H54 (cell line): ENCODE measurements at regions not wholly inside any gene's neighbourhood (a gene's known extent, or its start where the extent isn't known, plus 50 kb on each side); places are given as distances from the start of the nearest gene placed in this dataset.
A peak's percentile ranks its signal among the peaks of the same experiment; 100 is the strongest.
"Not testable (repeated sequence)": the region's sequence is repeated elsewhere in the genome, so short reads cannot be mapped to it uniquely, and the experiment has no call there.

ENCODE experiments used
- DNase-seq: peaks from one replicate; pipeline ENCODE4 v3.0.0; 2011; ENCODE audit warnings: low spot score, mixed read lengths; ENCODE audit not compliant: insufficient read length
- FAIRE-seq: peaks from 3 replicates; lab custom pipeline; 2011; peaks lifted over from hg19 to GRCh38; lab: Jason Lieb, UNC
- POLR2A ChIP-seq: IDR thresholded peaks from 2 replicates; pipeline ENCODE4 v1.6.1; 2011; ENCODE audit warnings: low read depth, mild to moderate bottlenecking, low read length

DNA sequence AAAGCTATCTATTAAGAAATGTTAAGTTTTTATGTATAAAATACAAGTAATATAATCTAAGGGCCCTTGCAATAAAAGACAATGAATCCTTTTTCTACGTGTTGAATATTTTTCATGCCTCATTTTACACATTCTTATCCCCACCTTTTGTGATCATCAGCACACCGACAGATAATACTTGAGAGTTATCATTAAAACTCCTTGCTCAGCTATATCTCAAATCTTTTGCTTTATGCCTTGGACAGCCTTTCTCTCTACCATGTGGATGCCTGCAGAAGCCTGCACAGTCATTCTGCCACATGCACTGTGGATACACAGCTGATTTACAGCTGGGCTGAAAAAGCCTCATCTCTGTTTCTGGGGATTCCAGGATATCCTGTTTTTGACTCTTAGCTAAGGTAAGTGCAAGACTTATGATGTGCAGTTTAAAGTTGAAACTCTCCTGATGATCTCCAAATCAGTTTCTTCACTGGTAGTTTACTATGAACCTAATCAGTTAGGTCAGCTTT is 1565.1 kb downstream of the SI start:
- FAIRE-seq (no peak), DNase-seq (no peak)
- no peak for TF ChIP-seq POLR2A

DNA sequence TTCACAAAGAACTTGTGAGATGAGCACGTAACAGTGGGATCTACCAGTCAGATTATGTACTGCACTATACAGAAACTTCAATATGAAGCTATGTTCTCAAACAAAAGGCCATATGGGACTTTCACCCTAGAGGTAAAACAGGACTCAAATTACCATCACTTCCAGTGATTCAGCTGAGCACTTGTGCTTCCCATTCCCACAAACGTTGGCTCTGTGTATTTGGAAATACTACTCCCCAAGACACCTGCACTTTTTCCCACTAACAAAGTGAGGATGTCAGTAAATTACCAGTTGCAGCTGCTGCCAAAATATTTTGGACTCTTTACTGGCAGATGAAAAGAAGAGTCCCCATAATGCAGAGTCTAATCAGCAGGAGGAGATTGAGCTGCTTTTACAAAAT is 1570.1 kb downstream of the SI start:
- no peak for FAIRE-seq
- no peak for DNase-seq
- TF ChIP-seq POLR2A, result no peak

- no peak for TF ChIP-seq POLR2A
- DNase-seq (no peak), FAIRE-seq (no peak)
Observed at GRCh38 chr3:163504974-163505373, 1573.3 kb downstream of the SI start.

GRCh38 chr3:163499736-163500219 is 1578.5 kb downstream of the SI start:
- not testable (repeated sequence) for FAIRE-seq

DNA sequence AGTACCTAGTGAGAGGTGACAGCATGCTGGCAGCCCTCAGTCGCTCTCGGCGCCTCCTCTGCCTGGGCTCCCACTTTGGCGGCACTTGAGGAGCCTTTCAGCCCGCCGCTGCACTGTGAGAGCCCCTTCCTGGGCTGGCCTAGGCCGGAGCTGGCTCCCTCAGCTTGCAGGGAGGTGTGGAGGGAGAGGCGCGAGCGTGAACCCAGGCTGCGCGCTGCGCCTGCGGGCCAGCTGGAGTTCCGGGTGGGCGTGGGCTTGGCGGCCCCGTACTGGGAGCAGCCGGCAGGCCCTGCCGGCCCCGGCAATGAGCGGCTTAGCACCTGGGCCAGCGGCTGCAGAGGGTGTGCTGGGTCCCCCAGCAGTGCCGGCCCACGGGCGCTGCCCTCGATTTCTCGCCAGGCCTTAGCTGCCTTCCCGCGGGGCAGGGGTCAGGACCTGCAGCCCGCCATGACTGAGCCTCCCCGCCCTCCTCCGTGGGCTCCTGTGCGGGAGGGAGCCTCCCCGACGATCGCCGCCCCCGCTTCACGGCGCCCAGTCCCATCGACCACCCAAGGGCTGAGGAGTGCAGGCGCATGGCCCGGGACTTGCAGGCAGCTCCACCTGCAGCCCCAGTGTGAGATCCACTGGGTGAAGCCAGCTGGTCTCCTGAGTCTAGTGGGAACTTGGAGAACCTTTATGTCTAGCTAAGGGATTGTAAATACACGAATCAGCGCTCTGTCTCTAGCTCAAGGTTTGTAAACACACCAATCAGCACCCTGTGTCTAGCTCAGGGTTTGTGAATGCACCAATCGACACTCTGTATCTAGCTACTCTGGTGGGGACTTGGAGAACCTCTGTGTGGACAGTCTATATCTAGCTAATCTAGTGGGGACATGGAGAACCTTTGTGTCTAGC is 1579.2 kb downstream of the SI start:
- not testable (repeated sequence) for DNase-seq, FAIRE-seq

More at GRCh38 chr3:163499736-163500219, 1578.5 kb downstream of the SI start:
- DNase-seq, result not testable (repeated sequence)

DNA sequence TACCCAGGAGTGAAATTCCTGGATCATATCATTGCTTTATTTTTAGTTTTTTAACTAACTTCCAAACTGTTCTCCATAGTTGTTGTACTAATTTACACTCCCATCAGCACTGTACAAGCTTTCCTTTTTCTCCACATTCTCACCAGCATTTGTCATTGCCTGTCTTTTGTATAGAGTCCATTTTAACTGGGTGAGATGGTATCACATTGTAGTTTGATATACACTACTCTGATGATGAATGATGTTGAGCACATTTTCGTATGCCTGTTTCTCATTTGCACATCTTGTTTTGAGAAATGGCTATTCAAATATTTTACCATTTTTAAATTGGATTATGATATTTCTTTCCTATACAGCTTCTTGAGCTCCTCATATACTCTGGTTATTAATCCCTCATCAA is 1586.6 kb downstream of the SI start:
- DNase-seq (no peak), FAIRE-seq (no peak)
- no peak for TF ChIP-seq POLR2A

DNA sequence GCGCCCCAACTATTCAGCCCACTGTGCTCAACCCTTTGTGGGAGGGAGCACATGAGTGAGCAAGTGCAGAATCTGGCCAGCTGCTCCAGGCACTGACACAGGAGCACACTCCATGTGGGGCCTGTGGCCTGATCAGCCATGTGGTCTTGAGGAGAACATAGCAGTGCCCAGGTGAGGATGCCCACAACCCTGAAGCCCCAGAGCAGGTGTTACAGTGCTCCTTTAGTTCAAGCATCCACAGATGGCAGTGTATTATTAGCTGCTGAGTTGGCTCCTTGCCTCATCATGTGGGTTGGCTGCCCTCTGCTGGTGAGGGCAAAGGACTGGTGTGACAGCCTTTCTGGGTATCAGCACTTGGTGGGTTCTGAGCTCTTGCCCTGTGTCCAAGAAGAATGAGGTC is 1588.2 kb downstream of the SI start:
- FAIRE-seq, result peak; percentile 66
- DNase-seq, result peak; percentile 13
- TF ChIP-seq POLR2A, result no peak

DNA sequence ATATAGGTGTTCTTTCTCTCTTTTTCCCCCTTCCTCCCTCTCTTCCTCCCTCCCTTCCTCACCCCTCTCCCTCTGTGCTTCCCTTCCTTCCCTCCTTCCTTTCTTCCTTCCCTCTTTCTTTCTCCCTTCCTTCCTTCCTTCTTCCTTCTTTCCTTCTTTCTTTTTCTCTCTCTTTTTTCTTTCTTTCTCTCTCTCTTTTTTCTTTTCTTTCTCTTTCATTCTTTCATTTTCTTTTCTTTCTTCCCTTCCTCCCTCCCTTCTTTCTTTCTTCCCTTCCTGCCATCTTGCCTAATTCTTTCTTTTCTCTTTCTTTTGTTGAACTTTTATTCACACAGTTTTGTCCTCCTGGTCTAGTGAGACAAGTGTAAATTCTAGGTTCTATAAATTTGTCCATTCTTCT is 1595.6 kb downstream of the SI start:
- DNase-seq, result no peak
- no peak for FAIRE-seq
- TF ChIP-seq POLR2A, result no peak

DNA sequence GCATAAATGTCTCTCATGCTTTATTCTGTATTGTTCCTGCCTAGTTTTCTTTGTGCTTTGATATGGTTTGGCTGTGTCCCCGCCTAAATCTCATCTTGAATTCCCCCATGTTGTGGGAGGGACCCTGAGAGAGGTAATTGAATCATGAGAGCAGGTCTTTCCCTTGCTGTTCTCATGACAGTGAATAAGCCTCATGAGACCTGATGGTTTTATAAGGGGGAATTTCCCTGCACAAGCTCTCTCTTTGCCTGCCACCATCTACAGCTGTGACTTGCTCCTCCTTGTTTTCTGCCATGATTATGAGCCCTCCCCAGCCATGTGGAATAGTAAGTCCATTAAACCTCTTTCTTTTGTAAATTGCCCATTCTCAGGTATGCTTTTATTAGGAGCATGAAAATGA is 1596.6 kb downstream of the SI start:
- FAIRE-seq, result no peak
- TF ChIP-seq POLR2A, result no peak
- DNase-seq, result no peak

- no peak for DNase-seq
- FAIRE-seq, result peak; percentile 74
- TF ChIP-seq POLR2A, result no peak
Observed at GRCh38 chr3:163476179-163476578, 1602.1 kb downstream of the SI start.

- DNase-seq, result no peak
- no peak for TF ChIP-seq POLR2A
- FAIRE-seq, result no peak
Observed at GRCh38 chr3:163474766-163475165, 1603.5 kb downstream of the SI start.

DNA sequence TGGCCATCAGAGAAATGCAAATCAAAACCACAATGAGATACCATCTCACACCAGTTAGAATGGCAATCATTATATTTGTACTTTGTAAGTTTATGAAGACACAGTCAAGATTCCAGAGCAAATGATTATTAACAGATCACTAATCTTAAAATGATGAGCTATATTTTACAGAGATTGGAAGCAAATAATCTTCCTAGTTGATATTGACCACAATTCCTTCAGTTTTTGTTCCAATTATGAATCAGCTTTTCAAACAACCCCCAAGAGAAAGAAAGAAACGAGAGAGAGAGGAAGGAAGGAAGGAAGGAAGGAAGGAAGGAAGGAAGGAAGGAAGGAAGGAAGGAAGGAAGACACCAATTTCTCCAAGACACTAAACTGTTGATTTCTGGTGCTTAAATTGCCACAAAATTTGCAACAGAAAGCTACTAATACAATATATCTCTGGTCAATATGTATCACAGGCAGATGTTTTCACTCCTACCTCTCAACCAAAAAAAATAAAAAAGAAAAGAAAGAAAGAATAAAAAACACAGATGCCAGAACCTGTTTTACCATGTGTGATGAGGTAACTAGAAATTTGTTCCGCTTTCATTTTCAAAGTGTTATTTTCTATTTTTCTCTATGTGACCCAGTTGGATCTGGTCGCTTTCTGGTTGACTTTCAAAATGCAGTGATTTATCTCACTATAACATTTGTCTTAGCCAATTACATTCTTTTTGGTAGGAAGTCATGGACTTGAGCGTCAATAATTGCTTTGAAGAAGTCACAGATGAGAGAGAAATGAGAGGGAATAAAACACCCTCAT is 1609.6 kb downstream of the SI start:
- no peak for DNase-seq
- no peak for TF ChIP-seq POLR2A
- FAIRE-seq, result no peak

DNA sequence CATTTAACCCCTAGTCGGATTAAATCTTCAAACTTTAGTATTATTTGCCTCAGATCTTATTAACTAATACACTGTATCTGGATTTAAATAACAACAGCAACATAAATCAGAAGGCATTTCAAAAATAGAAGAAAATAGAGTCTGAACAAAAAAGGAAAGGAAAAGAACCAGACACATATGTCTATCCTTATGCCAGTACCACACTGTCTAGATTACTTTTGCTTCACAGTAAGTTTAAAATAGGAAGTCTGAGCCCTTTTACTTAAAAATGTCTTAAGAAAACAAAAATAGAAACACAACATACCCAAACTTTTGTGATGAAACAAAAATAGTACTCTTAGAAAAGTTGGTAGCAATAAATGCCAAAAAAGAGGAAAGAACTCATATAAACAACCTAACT is 1615.8 kb downstream of the SI start:
- no peak for FAIRE-seq
- no peak for TF ChIP-seq POLR2A
- no peak for DNase-seq

- no peak for TF ChIP-seq POLR2A
- FAIRE-seq (no peak), DNase-seq (no peak)
Observed at GRCh38 chr3:163450698-163451097, 1627.6 kb downstream of the SI start.
